ENCODE measurements at regions not wholly inside any gene's neighbourhood (a gene's known extent, or its start where the extent isn't known, plus 50 kb on each side); places are given as distances from the start of the nearest gene placed in this dataset.

DNA sequence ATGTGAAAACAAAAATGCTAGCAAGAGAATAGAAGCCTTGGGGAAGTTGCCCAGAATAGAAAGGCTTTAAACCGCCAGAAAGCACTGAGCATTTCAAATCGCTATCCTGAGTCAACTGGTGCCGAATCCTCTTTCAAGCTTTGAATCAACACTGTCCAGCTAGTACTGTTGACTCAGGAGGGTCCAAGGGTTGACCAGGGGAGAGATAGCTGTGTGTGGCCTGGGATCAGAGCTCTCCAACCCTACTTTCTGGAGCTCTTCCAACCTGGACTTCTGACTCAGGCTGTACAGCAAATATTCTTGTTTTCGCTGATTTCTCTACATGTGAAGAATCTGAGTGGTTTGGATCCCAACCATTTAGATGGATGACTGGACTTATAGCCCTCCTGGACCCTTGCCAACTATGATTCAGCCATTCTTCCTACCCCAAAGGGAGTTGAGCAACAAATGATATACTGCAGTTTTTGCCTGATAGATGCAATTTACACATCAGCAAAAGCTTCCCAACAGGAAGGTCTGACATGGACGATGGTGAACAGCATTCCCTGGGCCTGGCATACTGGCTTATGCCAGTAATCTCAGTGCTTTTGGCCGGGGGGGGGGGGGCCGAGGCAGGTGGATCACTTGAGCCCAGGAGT, 154.0 kb upstream of the SDK2 start (continued):
- TF ChIP-seq TFDP1 (CRISPR knock-in tag; IDR thresholded peaks at IDR 0.05; ENCODE audit: borderline replicate concordance) (peak; percentile 46; the same call in 1 of the 2 replicates), MIER3 (CRISPR knock-in tag; IDR thresholded peaks at IDR 0.05; ENCODE audit: borderline replicate concordance) (peak; percentile 82; the same call in 1 of the 2 replicates), GABPB1 (CRISPR knock-in tag; IDR thresholded peaks at IDR 0.05) (peak; percentile 35; the same call in 1 of the 2 replicates), BCL6 (CRISPR knock-in tag; IDR thresholded peaks at IDR 0.05) (peak; percentile 90), SPEN (CRISPR knock-in tag; IDR thresholded peaks at IDR 0.05; ENCODE audit: low read depth) (peak; percentile 68; the same call in 1 of the 2 replicates), RXRB (CRISPR knock-in tag; IDR thresholded peaks at IDR 0.05; ENCODE audit: borderline replicate concordance) (peak; percentile 92), ZC3H4 (CRISPR knock-in tag; IDR thresholded peaks at IDR 0.05; ENCODE audit: borderline replicate concordance) (no peak), CENPT (CRISPR knock-in tag; IDR thresholded peaks at IDR 0.05; ENCODE audit: low read depth) (no peak), ZNF800 (CRISPR knock-in tag; IDR thresholded peaks at IDR 0.05) (peak; percentile 73), ZNF619 (CRISPR knock-in tag; IDR thresholded peaks at IDR 0.05) (peak; percentile 66; the same call in 1 of the 2 replicates), ZNF569 (CRISPR knock-in tag; IDR thresholded peaks at IDR 0.05; ENCODE audit: borderline replicate concordance) (no peak), SCMH1 (CRISPR knock-in tag; IDR thresholded peaks at IDR 0.05; ENCODE audit: borderline replicate concordance) (no peak), ZNF263 (CRISPR knock-in tag; IDR thresholded peaks at IDR 0.05) (peak; percentile 48; the same call in 1 of the 2 replicates), HMGA1 (CRISPR knock-in tag; conservative IDR thresholded peaks at IDR 0.05) (no peak), SKI (IDR thresholded peaks at IDR 0.05; ENCODE audit: partially characterized antibody) (peak; percentile 73), SRSF4 (IDR thresholded peaks at IDR 0.05; ENCODE audit: low read depth, low read length, poor library complexity, severe bottlenecking) (no peak), ZNF441 (CRISPR knock-in tag; IDR thresholded peaks at IDR 0.05; ENCODE audit: borderline replicate concordance) (0 out of 2 replicates have a peak, but pooled peaks have one; percentile 23), ATM (IDR thresholded peaks at IDR 0.05; ENCODE audit: borderline replicate concordance) (no peak), THYN1 (CRISPR knock-in tag; IDR thresholded peaks at IDR 0.05; ENCODE audit: borderline replicate concordance, low read depth) (no peak)
- TF ChIP-seq, protein P1, sequence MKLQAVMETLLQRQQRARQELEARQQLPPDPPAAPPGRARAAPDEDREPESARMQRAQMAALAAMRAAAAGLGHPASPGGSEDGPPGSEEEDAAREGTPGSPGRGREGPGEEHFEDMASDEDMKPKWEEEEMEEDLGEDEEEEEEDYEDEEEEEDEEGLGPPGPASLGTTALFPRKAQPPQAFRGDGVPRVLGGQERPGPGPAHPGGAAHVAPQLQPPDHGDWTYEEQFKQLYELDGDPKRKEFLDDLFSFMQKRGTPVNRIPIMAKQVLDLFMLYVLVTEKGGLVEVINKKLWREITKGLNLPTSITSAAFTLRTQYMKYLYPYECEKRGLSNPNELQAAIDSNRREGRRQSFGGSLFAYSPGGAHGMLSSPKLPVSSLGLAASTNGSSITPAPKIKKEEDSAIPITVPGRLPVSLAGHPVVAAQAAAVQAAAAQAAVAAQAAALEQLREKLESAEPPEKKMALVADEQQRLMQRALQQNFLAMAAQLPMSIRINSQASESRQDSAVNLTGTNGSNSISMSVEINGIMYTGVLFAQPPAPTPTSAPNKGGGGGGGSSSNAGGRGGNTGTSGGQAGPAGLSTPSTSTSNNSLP (IDR thresholded peaks at IDR 0.05; ENCODE audit: low read depth, low read length) = peak; percentile 96
- TF ChIP-seq, protein P2, sequence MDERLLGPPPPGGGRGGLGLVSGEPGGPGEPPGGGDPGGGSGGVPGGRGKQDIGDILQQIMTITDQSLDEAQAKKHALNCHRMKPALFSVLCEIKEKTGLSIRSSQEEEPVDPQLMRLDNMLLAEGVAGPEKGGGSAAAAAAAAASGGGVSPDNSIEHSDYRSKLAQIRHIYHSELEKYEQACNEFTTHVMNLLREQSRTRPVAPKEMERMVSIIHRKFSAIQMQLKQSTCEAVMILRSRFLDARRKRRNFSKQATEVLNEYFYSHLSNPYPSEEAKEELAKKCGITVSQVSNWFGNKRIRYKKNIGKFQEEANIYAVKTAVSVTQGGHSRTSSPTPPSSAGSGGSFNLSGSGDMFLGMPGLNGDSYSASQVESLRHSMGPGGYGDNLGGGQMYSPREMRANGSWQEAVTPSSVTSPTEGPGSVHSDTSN (CRISPR knock-in tag; IDR thresholded peaks at IDR 0.05) = no peak
- TF ChIP-seq, protein P3, sequence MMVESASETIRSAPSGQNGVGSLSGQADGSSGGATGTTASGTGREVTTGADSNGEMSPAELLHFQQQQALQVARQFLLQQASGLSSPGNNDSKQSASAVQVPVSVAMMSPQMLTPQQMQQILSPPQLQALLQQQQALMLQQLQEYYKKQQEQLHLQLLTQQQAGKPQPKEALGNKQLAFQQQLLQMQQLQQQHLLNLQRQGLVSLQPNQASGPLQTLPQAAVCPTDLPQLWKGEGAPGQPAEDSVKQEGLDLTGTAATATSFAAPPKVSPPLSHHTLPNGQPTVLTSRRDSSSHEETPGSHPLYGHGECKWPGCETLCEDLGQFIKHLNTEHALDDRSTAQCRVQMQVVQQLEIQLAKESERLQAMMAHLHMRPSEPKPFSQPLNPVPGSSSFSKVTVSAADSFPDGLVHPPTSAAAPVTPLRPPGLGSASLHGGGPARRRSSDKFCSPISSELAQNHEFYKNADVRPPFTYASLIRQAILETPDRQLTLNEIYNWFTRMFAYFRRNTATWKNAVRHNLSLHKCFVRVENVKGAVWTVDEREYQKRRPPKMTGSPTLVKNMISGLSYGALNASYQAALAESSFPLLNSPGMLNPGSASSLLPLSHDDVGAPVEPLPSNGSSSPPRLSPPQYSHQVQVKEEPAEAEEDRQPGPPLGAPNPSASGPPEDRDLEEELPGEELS (CRISPR knock-in tag; IDR thresholded peaks at IDR 0.05) = peak; percentile 93

Data from HepG2 (cell line).